SK-N-MC (cell line): ENCODE measurements at regions not wholly inside any gene's neighbourhood (a gene's known extent, or its start where the extent isn't known, plus 50 kb on each side); places are given as distances from the start of the nearest gene placed in this dataset.
"Not testable (repeated sequence)": the region's sequence is repeated elsewhere in the genome, so short reads cannot be mapped to it uniquely, and the experiment has no call there.

Experiments
- EZH2 ChIP-seq: fragments of 200-600 bp; sonication (generic); IDR thresholded peaks from one replicate; pipeline ENCODE4 v1.6.1; 2017; ENCODE audit warnings: antibody characterized with exemption
- FOXP2 ChIP-seq: optimal IDR thresholded peaks from 2 replicates; pipeline ENCODE3; 2011; ENCODE audit warnings: mild to moderate bottlenecking, moderate library complexity; ENCODE audit not compliant: insufficient read depth; ENCODE audit errors: extremely low read length, control extremely low read depth
- POLR2AphosphoS5 ChIP-seq: IDR thresholded peaks from 2 replicates; pipeline ENCODE4 v1.6.1; 2012; ENCODE audit warnings: mild to moderate bottlenecking, low read depth, low read length, borderline replicate concordance

DNA sequence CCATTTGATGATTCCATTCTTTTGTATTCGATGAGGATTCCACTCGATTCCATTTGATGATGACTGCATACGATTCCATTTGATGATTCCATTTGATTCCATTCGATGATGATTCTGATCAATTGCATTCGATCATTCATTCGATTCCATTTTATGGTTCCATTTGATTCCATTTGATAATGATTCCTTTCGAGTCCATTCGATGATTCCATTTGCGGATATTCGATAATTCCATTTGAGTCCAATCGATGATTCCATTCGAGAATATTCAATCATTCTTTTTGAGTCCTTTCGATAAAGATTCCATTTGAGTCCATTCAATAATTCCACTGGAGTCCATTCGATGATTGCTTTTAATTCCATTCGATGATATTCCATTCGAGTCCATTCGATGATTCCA, 239.1 kb downstream of the SHCBP1 start:
- not testable (repeated sequence) for TF ChIP-seq EZH2, POLR2AphosphoS5, FOXP2
